GM18951 (cell line): ENCODE measurements at regions not wholly inside any gene's neighbourhood (a gene's known extent, or its start where the extent isn't known, plus 50 kb on each side); places are given as distances from the start of the nearest gene placed in this dataset.

ENCODE experiments used
- POLR2A ChIP-seq: IDR thresholded peaks from 4 replicates; pipeline ENCODE4 v1.6.1; 2011; ENCODE audit warnings: mild to moderate bottlenecking; ENCODE audit not compliant: insufficient read length, insufficient read depth; ENCODE audit errors: extremely low read depth
- in situ Hi-C: fragments of 300-500 bp; cut with MboI; formaldehyde crosslinking; loops from one replicate; pipeline ENCODE4 v1.12.0; 2022; ENCODE audit warnings: low sequenced_read_pairs, mixed read lengths, inconsistent platforms; ENCODE audit not compliant: unreplicated experiment

GRCh38 chr6:125547381-125547780 lies 202.1 kb upstream of the HEY2 start:
- TF ChIP-seq POLR2A: no peak

GRCh38 chr6:125549202-125549884 lies 200.1 kb upstream of the HEY2 start:
- in situ Hi-C loops: no loop called here
- no peak for TF ChIP-seq POLR2A

More at GRCh38 chr6:125547381-125547780, 202.1 kb upstream of the HEY2 start:
- in situ Hi-C loops: no loop called here

- in situ Hi-C loops: no loop called here
- no peak for TF ChIP-seq POLR2A
Observed at GRCh38 chr6:125550892-125551291, 198.5 kb upstream of the HEY2 start.

GRCh38 chr6:125552819-125553218 lies 196.6 kb upstream of the HEY2 start:
- no peak for TF ChIP-seq POLR2A
- in situ Hi-C loops: no loop called here

- TF ChIP-seq POLR2A: no peak
- in situ Hi-C loops: no loop called here
Observed at GRCh38 chr6:125554456-125554855, 195.0 kb upstream of the HEY2 start.

GRCh38 chr6:125558241-125558843 lies 191.1 kb upstream of the HEY2 start:
- in situ Hi-C loops: no loop called here
- TF ChIP-seq POLR2A: no peak

- no peak for TF ChIP-seq POLR2A
- in situ Hi-C loops: no loop called here
Observed at GRCh38 chr6:125558907-125559306, 190.5 kb upstream of the HEY2 start.

- in situ Hi-C loops: no loop called here
- no peak for TF ChIP-seq POLR2A
Observed at GRCh38 chr6:125562156-125562555, 187.3 kb upstream of the HEY2 start.

GRCh38 chr6:125564941-125565340 lies 184.5 kb upstream of the HEY2 start:
- in situ Hi-C loops: no loop called here
- TF ChIP-seq POLR2A: no peak

- in situ Hi-C loops: no loop called here
- no peak for TF ChIP-seq POLR2A
Observed at GRCh38 chr6:125567407-125567806, 182.0 kb upstream of the HEY2 start.

GRCh38 chr6:125568609-125569008 lies 180.8 kb upstream of the HEY2 start:
- in situ Hi-C loops: no loop called here
- TF ChIP-seq POLR2A: no peak

- TF ChIP-seq POLR2A: no peak
- in situ Hi-C loops: no loop called here
Observed at GRCh38 chr6:125570526-125570925, 178.9 kb upstream of the HEY2 start.

- in situ Hi-C loops: no loop called here
- TF ChIP-seq POLR2A: no peak
Observed at GRCh38 chr6:125571207-125571755, 178.2 kb upstream of the HEY2 start.

GRCh38 chr6:125574604-125575003 lies 174.8 kb upstream of the HEY2 start:
- no peak for TF ChIP-seq POLR2A
- in situ Hi-C loops: no loop called here
